ENCODE measurements at regions not wholly inside any gene's neighbourhood (a gene's known extent, or its start where the extent isn't known, plus 50 kb on each side); places are given as distances from the start of the nearest gene placed in this dataset.
"Not testable (repeated sequence)": the region's sequence is repeated elsewhere in the genome, so short reads cannot be mapped to it uniquely, and the experiment has no call there.

DNA sequence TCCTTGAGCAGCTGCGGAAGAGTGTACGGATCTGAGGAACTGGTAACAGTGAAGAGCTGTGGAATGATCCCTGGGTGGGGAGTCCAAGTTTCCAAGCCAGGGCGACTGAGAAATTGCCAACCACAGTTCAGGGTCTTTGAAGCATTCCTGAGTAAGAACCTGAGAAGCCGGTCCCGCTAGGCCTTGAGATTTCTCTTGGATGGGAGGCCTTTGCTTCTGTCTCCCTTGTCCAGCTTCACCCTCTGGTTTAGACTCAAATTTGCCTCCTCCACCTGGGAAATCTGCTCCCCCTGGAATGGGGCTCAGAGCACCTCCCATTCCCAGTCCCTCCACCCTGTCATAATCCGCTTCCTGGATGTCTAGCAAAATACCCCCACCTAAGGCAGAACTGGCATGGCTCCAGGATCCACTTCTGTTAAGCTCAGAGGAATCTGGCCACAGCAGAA lies 127.7 kb upstream of the DLG1 start:
- WGBS, result 55% methylated on average over 6 of the region's 6 CpGs
- Histone ChIP-seq H3K27ac (ENCODE audit: low read depth) (no peak overlapping the region), H3K4me3 (ENCODE audit: low read depth, low read length) (no peak overlapping the region), H3K36me3 (ENCODE audit: insufficient read depth) (no peaks in the 10 kb centered on the region), H3K4me1 (ENCODE audit: insufficient read depth) (peaks cover 2% of the 10 kb centered on the region)
- DNase-seq (ENCODE audit: extremely low spot score), result no peak

DNA sequence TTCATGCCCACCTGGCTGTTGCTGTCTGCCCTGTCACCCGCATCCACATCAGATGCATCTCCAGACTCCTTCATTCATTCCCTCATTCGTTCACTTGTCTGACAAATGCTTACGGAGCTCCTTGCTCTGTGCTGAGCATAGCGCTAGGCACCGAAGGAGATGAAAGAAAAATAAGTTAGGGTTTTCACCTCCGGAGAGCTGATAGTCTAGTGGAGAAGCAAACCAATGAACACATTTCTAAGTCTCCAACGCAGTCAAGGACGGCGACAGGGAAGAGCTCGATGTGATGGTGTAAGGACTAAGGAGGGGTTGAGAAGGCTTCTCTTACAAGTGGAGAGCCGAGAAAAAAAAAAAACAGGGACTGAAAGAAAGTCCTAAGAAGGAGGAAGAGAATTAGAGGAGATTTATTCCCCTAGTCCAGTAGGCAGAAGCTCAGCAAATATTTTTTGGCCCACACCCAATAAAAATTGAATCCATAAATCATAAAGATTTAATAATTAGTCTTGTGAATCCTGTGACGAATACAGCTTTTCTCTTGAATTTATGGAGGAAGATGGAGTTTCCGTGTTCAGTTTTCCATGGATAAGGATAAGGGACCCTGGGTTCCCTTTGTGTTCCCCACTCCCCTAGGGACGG lies 127.2 kb upstream of the DLG1 start:
- 74% methylated on average over 14 of the region's 14 CpGs for WGBS

GRCh38 chr3:197424674-197425484 lies 126.5 kb upstream of the DLG1 start:
- no peak for DNase-seq (ENCODE audit: extremely low spot score)
- Histone ChIP-seq H3K27ac (ENCODE audit: low read depth) (no peak overlapping the region), H3K4me3 (ENCODE audit: low read depth, low read length) (no peak overlapping the region), H3K36me3 (ENCODE audit: insufficient read depth) (no peaks in the 10 kb centered on the region), H3K4me1 (ENCODE audit: insufficient read depth) (peaks cover 2% of the 10 kb centered on the region)
- 91% methylated on average over 14 of the region's 14 CpGs for WGBS

More for the DNA sequence above, 127.2 kb upstream of the DLG1 start:
- H3K27ac ChIP-seq (ENCODE audit: low read depth), result no peak overlapping the region
- peaks cover 2% of the 10 kb centered on the region for H3K4me1 ChIP-seq (ENCODE audit: insufficient read depth)
- no peak overlapping the region for H3K4me3 ChIP-seq (ENCODE audit: low read depth, low read length)
- no peaks in the 10 kb centered on the region for H3K36me3 ChIP-seq (ENCODE audit: insufficient read depth)
- DNase-seq (ENCODE audit: extremely low spot score), result no peak

DNA sequence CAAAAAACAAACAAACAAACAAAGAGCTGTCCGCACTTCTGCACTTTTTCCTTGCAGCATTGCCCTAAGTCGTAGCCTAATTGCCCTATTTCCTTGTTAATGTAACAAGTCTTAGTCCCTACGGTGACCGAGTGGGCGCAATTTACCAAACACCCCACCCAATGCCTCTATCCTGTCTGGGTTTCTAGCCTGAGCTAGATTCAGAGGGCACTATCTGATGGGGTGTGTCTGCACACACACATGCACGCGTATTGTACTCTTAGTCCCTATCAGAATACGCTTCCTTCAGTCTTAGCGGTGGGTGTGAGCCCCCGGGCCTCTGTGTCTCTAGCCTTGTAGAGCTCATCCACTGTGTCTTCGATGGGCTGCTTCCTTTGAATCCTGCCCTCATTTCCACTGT lies 125.9 kb upstream of the DLG1 start:
- no peak overlapping the region for H3K4me3 ChIP-seq (ENCODE audit: low read depth, low read length)
- 85% methylated on average over 11 of the region's 11 CpGs for WGBS
- no peak for DNase-seq (ENCODE audit: extremely low spot score)
- no peaks in the 10 kb centered on the region for H3K36me3 ChIP-seq (ENCODE audit: insufficient read depth)
- H3K27ac ChIP-seq (ENCODE audit: low read depth), result no peak overlapping the region
- peaks cover 2% of the 10 kb centered on the region for H3K4me1 ChIP-seq (ENCODE audit: insufficient read depth)

DNA sequence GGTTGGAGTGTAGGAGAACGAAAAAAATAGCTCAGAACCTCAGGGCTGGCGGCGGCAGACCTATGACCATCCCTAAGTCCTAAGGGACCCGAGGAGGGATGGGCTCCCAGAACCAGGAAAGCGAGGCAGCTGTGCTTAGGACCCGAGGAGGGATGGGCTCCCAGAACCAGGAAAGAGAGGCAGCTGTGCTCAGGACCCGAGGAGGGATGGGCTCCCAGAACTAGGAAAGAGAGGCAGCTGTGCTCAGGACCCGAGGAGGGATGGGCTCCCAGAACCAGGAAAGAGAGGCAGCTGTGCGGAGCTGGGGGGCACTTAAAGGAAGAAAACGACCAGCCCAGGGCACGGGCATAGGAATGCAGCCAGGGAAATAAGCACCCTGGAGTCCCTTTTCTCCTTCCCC lies 125.0 kb upstream of the DLG1 start:
- no peak for DNase-seq (ENCODE audit: extremely low spot score)
- no peak overlapping the region for H3K4me3 ChIP-seq (ENCODE audit: low read depth, low read length)
- H3K27ac ChIP-seq (ENCODE audit: low read depth), result no peak overlapping the region
- H3K36me3 ChIP-seq (ENCODE audit: insufficient read depth), result no peaks in the 10 kb centered on the region
- peaks cover 2% of the 10 kb centered on the region for H3K4me1 ChIP-seq (ENCODE audit: insufficient read depth)
- 81% methylated on average over 11 of the region's 11 CpGs for WGBS

GRCh38 chr3:197422506-197422905 lies 124.1 kb upstream of the DLG1 start:
- DNase-seq (ENCODE audit: extremely low spot score), result no peak
- WGBS, result 54% methylated on average over 7 of the region's 7 CpGs

GRCh38 chr3:197421021-197421420 lies 122.6 kb upstream of the DLG1 start:
- Histone ChIP-seq H3K27ac (ENCODE audit: low read depth) (no peak overlapping the region), H3K4me1 (ENCODE audit: insufficient read depth) (peaks cover 2% of the 10 kb centered on the region), H3K4me3 (ENCODE audit: low read depth, low read length) (no peak overlapping the region), H3K36me3 (ENCODE audit: insufficient read depth) (no peaks in the 10 kb centered on the region)
- 77% methylated on average over 9 of the region's 9 CpGs for WGBS
- DNase-seq (ENCODE audit: extremely low spot score), result no peak

More at GRCh38 chr3:197422506-197422905, 124.1 kb upstream of the DLG1 start:
- H3K27ac ChIP-seq (ENCODE audit: low read depth), result no peak overlapping the region
- no peaks in the 10 kb centered on the region for H3K36me3 ChIP-seq (ENCODE audit: insufficient read depth)
- H3K4me3 ChIP-seq (ENCODE audit: low read depth, low read length), result no peak overlapping the region
- peaks cover 2% of the 10 kb centered on the region for H3K4me1 ChIP-seq (ENCODE audit: insufficient read depth)

- Histone ChIP-seq H3K36me3 (ENCODE audit: insufficient read depth) (no peaks in the 10 kb centered on the region), H3K4me3 (ENCODE audit: low read depth, low read length) (no peak overlapping the region), H3K4me1 (ENCODE audit: insufficient read depth) (peaks cover 2% of the 10 kb centered on the region), H3K27ac (ENCODE audit: low read depth) (no peak overlapping the region)
- no peak for DNase-seq (ENCODE audit: extremely low spot score)
- WGBS, result 77% methylated on average over 4 of the region's 4 CpGs
Observed at GRCh38 chr3:197420566-197420965, 122.2 kb upstream of the DLG1 start.

DNA sequence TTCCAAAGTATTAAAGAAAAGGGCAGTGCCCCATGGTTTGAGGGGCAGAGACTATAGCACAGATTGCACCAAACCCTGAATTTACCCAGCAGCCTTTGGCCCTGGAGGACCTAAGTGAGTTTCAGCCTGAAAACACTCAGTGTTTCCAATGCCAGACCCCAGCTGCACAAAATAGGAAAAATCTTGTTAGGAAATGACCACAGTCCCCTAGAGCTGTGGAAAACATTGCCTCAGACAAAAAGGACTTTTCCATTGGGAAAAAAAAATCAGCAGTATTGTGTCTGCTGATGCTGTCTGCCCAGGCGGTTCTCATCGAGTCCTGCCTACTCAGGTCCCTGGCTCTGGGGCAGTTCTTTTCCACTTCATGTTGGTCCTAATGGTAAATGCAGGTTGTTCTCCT lies 121.7 kb upstream of the DLG1 start:
- 76% methylated on average over 2 of the region's 2 CpGs for whole genome bisulfite sequencing
- DNase-seq (ENCODE audit: extremely low spot score), result no peak
- H3K36me3 ChIP-seq (ENCODE audit: insufficient read depth), result no peaks in the 10 kb centered on the region
- H3K4me3 ChIP-seq (ENCODE audit: low read depth, low read length), result no peak overlapping the region
- no peak overlapping the region for H3K27ac ChIP-seq (ENCODE audit: low read depth)
- H3K4me1 ChIP-seq (ENCODE audit: insufficient read depth), result peaks cover 2% of the 10 kb centered on the region

- WGBS, result 86% methylated on average over 2 of the region's 2 CpGs
- no peak overlapping the region for H3K27ac ChIP-seq (ENCODE audit: low read depth)
- H3K36me3 ChIP-seq (ENCODE audit: insufficient read depth), result no peaks in the 10 kb centered on the region
- H3K4me3 ChIP-seq (ENCODE audit: low read depth, low read length), result no peak overlapping the region
- peaks cover 2% of the 10 kb centered on the region for H3K4me1 ChIP-seq (ENCODE audit: insufficient read depth)
- no peak for DNase-seq (ENCODE audit: extremely low spot score)
Observed at GRCh38 chr3:197419696-197420095, 121.3 kb upstream of the DLG1 start.

DNA sequence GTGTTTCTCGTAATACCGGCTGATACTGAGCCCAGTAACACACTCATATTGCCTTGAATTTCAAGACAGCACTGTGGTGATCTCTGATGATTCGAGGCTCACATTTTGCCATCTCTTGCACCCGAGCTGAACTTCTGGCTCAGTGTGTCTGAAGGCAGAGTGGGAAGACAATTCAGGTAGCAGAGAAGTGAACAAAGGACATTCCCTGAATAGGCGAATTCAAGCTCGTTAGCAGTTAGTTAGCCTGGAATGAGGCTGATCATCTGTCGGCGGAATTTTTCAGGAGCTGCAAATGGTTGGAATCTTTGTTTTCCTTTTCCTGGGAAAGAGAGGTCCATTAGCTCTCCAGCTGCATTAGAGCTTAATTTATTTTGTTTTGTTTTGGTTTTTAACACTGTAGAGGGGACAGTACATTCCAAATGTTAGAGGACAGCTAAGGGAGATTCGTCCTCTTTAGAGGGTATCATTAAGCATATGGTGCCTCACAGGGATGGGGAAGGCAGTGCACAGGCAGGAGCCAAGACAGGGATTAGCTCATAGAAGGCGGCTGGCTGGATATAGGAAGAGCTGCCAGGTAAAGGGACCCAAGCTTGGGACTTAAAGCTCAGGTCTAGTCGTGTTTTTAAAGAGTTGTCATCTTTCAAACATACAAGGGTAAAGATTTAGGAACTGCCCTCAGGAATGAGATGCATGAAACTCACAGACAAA lies 119.7 kb upstream of the DLG1 start:
- H3K36me3 ChIP-seq (ENCODE audit: insufficient read depth), result no peaks in the 10 kb centered on the region
- H3K4me3 ChIP-seq (ENCODE audit: low read depth, low read length), result no peak overlapping the region
- no peak for DNase-seq (ENCODE audit: extremely low spot score)
- 66% methylated on average over 11 of the region's 11 CpGs for WGBS
- H3K4me1 ChIP-seq (ENCODE audit: insufficient read depth), result peaks cover 2% of the 10 kb centered on the region
- no peak overlapping the region for H3K27ac ChIP-seq (ENCODE audit: low read depth)

- DNase-seq (ENCODE audit: extremely low spot score), result no peak
- WGBS, result 61% methylated on average over 6 of the region's 6 CpGs
- Histone ChIP-seq H3K4me1 (ENCODE audit: insufficient read depth) (peaks cover 2% of the 10 kb centered on the region), H3K4me3 (ENCODE audit: low read depth, low read length) (no peak overlapping the region), H3K36me3 (ENCODE audit: insufficient read depth) (no peaks in the 10 kb centered on the region), H3K27ac (ENCODE audit: low read depth) (no peak overlapping the region)
Observed at GRCh38 chr3:197417441-197417840, 119.0 kb upstream of the DLG1 start.

- not testable (repeated sequence) for H3K36me3 ChIP-seq (ENCODE audit: insufficient read depth); DNase-seq (ENCODE audit: extremely low spot score); H3K4me1 ChIP-seq (ENCODE audit: insufficient read depth); H3K4me3 ChIP-seq (ENCODE audit: low read depth, low read length); H3K27ac ChIP-seq (ENCODE audit: low read depth)
- WGBS, result 91% methylated on average over 2 of the region's 2 CpGs
Observed at GRCh38 chr3:197411899-197412298, 113.5 kb upstream of the DLG1 start.

- H3K4me1 ChIP-seq (ENCODE audit: insufficient read depth); H3K4me3 ChIP-seq (ENCODE audit: low read depth, low read length); DNase-seq (ENCODE audit: extremely low spot score); H3K27ac ChIP-seq (ENCODE audit: low read depth); H3K36me3 ChIP-seq (ENCODE audit: insufficient read depth): not testable (repeated sequence)
- 94% methylated on average over 11 of the region's 11 CpGs for WGBS
Observed at GRCh38 chr3:197410170-197410569, 111.8 kb upstream of the DLG1 start.
